ENCODE measurements at regions not wholly inside any gene's neighbourhood (a gene's known extent, or its start where the extent isn't known, plus 50 kb on each side); places are given as distances from the start of the nearest gene placed in this dataset.

GRCh38 chr1:79693441-79694114 lies 687.0 kb upstream of the ADGRL4 start:
- DNase-seq, result no peak

- no peak for DNase-seq
These were observed 686.0 kb upstream of the ADGRL4 start for GRCh38 chr1:79692519-79692918.

- no peak for DNase-seq
These were observed 682.4 kb upstream of the ADGRL4 start for GRCh38 chr1:79688932-79689331.

- DNase-seq, result no peak
These were observed 676.9 kb upstream of the ADGRL4 start for GRCh38 chr1:79683420-79683819.

- DNase-seq, result no peak
These were observed 675.9 kb upstream of the ADGRL4 start for GRCh38 chr1:79682478-79682877.

GRCh38 chr1:79681382-79681781 lies 674.9 kb upstream of the ADGRL4 start:
- no peak for DNase-seq

GRCh38 chr1:79679916-79680315 lies 673.4 kb upstream of the ADGRL4 start:
- no peak for DNase-seq

GRCh38 chr1:79667848-79668696 lies 661.5 kb upstream of the ADGRL4 start:
- no peak for DNase-seq

- no peak for DNase-seq
These were observed 660.6 kb upstream of the ADGRL4 start for GRCh38 chr1:79667166-79667565.

- DNase-seq, result no peak
These were observed 657.4 kb upstream of the ADGRL4 start for GRCh38 chr1:79663916-79664315.

GRCh38 chr1:79662596-79662995 lies 656.1 kb upstream of the ADGRL4 start:
- DNase-seq, result no peak

GRCh38 chr1:79660129-79660528 lies 653.6 kb upstream of the ADGRL4 start:
- no peak for DNase-seq

- DNase-seq, result no peak
These were observed 651.6 kb upstream of the ADGRL4 start for GRCh38 chr1:79657951-79658658.

- DNase-seq, result no peak
These were observed 649.3 kb upstream of the ADGRL4 start for GRCh38 chr1:79655876-79656275.

GRCh38 chr1:79652426-79652825 lies 645.9 kb upstream of the ADGRL4 start:
- DNase-seq, result no peak

- no peak for DNase-seq
These were observed 641.6 kb upstream of the ADGRL4 start for GRCh38 chr1:79648126-79648525.

- DNase-seq, result no peak
These were observed 640.4 kb upstream of the ADGRL4 start for GRCh38 chr1:79646880-79647279.

- no peak for DNase-seq
These were observed 631.9 kb upstream of the ADGRL4 start for GRCh38 chr1:79638382-79638781.

GRCh38 chr1:79633456-79633855 lies 626.9 kb upstream of the ADGRL4 start:
- DNase-seq, result no peak

- DNase-seq, result no peak
These were observed 622.9 kb upstream of the ADGRL4 start for GRCh38 chr1:79629414-79629813.

GRCh38 chr1:79617777-79618176 lies 611.2 kb upstream of the ADGRL4 start:
- DNase-seq, result peak; percentile 2

- DNase-seq, result no peak
These were observed 608.2 kb upstream of the ADGRL4 start for GRCh38 chr1:79614762-79615161.

GRCh38 chr1:79614106-79614505 lies 607.6 kb upstream of the ADGRL4 start:
- DNase-seq, result no peak

- DNase-seq, result no peak
These were observed 606.5 kb upstream of the ADGRL4 start for GRCh38 chr1:79613046-79613445.

Measured in hematopoietic multipotent progenitor cell treated with erythropoietin and hydrocortisone succinate and interleukin-3 and kit ligand, for 6 days (in vitro differentiated cells).